ENCODE measurements at regions not wholly inside any gene's neighbourhood (a gene's known extent, or its start where the extent isn't known, plus 50 kb on each side); places are given as distances from the start of the nearest gene placed in this dataset.
"Not testable (repeated sequence)": the region's sequence is repeated elsewhere in the genome, so short reads cannot be mapped to it uniquely, and the experiment has no call there.

GRCh38 chr16:21487956-21488355, 111.4 kb upstream of the METTL9 start:
- not testable (repeated sequence) for DNase-seq

DNA sequence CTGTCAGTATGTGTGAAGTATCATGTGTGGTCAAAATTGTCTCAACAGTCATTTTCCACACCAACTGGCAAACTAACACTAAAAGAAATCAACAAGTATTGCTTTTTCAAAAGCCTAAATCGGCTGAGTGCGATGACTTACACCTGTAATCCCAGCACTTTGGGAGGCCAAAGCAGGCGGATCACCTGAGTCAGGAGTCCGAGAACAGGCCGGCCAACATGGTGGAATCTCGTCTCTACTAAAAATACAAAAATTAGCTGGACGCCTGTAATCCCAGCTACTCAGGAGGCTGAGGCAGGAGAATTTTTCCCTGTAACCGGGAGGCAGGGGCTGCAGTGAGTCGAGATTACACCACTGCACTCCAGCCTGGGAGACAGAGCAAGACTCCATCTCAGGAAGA, 100.3 kb upstream of the METTL9 start:
- not testable (repeated sequence) for DNase-seq

- peak; percentile 78 for DNase-seq
Observed at GRCh38 chr16:21501223-21501868, 98.0 kb upstream of the METTL9 start.

GRCh38 chr16:21501869-21502667, 97.3 kb upstream of the METTL9 start:
- peak; percentile 94 for DNase-seq

GRCh38 chr16:21503574-21503920, 95.8 kb upstream of the METTL9 start:
- not testable (repeated sequence) for DNase-seq

DNA sequence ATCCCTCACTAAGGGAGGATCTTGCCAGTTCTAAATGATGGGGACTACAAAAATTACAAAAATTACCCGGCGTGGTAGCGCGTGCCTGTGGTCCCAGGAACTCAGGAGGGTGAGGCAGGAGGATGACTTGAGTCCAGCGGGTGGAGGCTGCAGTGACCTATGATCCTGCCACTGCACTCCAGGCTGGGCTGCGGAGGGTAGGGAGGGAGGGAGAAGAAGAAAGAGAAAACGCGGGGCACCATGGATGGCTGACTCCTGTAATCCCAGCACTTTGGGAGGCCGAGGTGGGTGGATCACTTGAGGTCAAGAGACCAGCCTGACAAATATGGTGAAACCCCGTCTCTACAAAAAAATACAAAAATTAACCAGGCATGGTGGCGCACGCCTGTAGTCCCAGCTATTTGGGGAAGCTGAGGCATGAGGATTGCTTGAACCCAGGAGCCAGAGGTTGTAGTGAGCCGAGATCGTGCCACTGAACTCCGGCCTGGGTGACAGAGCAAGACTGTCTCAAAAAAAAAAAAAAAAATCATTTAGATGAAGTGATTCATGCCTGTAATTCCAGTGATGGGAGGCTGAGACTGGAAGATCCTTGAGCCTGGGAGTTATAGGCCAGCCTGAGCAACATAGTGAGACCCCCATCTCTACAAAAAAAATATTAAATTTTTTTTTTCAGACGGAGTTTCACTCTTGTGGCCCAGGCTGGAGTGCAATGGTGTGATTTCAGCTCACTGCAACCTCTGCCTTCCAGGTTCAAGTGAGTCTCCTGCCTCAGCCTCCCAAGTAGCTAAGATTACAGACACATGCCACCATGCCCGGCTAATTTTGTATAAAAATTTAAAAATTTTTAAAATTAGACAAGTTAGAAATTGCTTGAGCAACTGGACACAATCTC, 95.2 kb upstream of the METTL9 start:
- not testable (repeated sequence) for DNase-seq

DNA sequence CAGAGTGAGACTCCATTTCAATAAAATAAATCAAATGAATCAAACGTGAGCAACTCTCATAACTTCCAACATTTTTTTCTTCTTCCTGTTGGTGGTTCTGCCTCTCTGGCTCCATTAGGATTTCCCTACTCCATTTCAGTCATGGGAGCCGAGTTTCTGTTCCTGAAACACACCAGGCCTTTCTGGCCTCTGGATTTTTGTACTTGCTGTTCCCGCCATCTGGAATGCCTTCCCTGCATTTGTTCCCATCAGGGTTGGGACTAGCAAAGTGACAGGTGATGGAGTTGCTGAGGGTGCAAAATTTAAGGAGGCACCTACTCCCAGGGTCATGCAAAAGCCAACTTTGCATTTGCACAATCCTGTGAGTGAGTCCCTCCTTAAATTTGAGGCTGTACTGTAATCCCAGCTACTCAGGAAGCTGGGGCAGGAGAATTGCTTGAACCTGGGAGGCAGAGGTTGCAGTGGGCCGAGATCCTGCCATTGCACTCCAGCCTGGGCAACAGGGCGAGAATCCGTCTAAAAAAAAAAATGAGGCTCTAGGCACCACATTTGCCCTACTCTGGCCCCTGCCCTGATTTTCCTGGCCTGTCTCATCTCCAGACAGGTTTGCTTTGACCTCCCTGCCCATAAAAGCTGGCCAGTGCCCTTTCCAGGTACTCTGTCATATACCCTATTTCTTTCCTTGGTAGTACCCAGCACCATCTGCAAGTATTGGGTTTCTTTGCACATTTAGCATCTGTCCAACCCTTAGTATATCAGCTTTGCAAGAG, 93.4 kb upstream of the METTL9 start:
- not testable (repeated sequence) for DNase-seq

- peak; percentile 57 for DNase-seq
Observed at GRCh38 chr16:21506857-21507456, 92.4 kb upstream of the METTL9 start.

GRCh38 chr16:21507631-21508305, 91.6 kb upstream of the METTL9 start:
- DNase-seq: not testable (repeated sequence)

DNA sequence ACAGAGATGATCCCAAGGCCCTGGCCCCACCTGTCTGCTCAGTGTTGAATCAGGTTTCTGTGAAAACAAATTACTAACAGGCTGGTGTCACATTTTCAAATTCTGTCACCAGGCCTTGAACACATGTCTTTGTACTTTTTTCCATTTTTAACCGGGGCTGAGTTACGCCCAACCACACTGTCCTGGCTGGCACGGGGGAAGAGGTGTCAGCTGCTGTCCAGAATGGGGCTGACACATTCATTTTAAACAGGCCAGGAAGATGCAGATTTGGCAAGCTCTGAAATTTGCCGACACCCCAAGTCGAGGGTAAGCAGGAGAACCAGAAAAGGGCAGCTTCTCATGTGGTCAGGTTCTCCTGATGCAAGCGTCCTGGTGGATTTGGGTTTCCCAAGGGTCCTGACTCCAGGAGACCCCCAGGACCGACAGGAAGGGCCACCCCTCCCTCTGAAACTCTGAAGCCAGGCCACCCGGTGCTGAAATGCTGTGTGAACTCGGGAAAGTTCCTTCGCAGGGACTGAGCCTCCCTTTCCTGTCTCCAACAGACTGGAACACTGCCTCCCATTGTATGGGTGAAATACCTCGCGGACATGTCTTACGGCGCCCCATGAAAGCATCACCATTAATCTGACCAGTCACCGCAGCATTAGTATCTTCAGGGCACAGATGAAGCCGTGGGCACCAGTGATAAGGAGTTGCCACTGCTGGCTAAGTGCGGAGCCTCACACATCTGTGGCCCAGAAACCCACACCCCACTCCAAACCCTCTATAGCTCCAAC, 90.5 kb upstream of the METTL9 start:
- not testable (repeated sequence) for DNase-seq

- DNase-seq: not testable (repeated sequence)
Observed at GRCh38 chr16:21509437-21510086, 89.8 kb upstream of the METTL9 start.

GRCh38 chr16:21510869-21511255, 88.5 kb upstream of the METTL9 start:
- DNase-seq: not testable (repeated sequence)

DNA sequence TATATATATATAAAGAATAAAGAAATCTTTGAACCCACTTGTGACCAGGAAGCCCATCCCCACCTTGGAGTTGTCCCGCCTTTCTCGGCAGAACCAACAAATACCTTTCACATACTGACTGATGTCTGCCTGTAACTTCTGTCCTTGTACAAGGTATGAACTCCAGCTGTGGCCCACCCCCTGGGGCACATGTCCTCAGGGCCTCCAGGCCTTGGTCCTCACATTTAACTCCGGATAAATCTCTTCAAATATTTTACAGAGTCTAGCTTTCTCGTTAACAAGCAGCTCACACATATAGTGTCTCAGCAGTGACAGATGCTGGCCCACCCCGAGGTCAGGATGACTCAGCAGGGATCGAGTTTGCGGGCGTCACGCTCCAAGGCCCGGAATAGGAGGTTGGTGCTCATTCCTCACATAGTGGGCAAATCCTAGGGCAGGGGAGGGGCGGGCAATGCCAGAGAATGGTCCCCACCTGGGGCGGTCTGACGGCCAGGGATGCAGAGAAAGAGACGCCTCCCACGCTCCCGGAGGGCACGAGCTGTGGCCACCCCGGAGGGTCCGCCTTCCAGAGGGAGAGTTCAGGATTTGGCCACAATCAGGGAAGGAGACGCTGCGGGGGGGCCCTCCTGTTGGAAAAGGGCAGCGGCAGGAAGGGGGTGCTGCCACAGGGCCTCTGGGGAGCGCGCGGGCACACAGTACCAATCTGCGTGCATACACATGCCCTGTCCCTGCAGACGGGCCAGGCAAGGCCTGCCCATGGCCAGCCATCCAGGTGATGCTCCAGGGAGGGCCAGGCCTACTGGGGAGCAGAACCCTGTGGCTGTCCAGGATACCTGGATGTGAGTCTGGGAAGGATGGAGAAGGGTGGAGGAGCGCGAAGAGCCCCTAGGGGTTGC, 87.8 kb upstream of the METTL9 start:
- not testable (repeated sequence) for DNase-seq

DNA sequence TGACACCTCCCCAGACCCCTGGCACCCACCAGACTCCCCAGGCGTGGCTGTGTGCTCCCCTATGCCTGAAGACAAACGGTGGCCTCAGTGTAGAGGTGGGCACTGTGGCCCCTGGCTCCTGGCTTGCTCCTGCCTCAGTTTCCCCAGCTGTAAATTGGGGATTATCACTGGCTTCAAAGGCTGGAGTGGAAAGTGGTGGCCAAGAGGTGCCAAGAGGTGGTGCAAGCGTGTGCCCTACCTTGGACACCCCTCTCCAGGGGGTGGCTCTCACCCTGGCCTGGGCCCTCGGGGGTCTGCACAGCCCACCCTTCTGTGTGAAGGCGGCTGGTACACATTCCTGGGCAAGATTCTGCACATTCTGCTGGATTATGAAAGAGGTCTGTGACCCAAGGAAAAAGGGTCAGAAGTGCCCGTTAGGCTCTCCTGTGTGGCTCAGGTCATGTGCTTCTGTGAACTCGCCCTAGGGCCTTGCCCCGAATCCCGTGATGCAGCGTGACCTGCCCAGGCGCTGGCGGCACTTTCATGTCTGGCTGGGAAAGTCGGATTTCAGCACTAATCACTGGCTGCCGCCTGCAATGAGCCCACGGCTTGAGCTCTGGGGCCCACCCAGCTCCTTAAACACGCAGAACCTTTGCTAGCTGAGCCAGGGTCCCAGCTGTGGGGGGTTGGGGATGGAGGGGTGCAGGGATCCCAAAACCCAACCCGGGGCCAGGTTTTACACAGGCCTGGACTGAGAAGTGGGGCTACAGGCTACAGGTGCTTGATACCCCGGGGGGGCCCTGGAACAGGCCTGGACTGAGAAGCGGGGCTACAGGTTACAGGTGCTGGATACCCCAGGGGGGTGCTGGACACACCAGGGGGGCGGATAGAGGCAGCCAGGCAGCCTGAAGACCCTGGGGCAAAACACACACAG, 86.8 kb upstream of the METTL9 start:
- not testable (repeated sequence) for DNase-seq

DNA sequence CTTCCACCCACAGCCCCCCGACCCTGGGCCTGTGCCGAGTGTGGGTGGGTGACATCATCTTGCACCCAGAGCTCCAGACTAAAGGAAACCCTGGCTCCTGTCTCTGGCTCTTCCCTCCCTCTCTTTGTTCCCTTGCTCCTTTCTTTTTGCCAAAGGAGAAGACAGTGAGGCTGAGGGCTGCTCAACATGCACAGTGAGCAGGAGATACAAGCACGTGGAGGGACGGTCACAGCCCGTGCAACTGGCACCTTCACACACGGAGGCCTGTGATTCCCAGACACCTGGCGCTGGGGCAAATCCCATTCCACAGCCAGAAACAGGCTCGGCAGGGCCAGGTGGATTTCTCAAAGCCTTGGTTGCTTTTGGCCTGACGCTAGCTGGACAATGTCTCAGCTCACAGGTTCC, 86.0 kb upstream of the METTL9 start:
- not testable (repeated sequence) for DNase-seq

DNA sequence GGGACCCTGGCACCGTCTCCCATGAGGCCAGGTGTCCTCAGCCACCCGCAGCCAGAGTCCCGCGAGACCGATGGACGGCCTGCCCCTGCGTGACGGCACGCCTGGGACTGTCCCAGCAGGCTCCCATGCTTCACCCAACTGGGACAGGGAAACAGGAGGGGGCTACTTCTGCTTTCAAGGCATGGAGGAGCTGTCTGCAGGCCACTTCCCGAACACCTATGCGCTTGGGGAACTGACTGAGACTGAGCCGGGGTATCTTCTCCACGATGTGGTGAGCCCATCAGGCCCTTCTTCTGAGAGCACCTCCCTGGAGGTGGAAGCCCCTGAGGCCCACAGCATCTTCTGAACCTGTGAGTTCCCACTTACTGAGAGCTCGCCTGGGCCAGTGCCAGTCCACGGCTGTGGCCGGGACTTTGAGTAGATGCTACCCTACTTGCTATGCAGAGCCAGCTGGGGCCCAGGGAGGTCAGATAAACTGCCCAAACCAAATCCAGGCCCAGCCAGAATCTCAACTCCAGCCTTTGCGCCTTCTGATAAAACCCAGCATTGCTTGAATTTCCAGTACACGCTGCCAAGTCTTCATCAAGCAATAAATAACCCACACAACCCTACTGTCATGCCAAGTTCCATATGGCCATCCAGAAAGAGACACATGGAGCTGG, 85.4 kb upstream of the METTL9 start:
- not testable (repeated sequence) for DNase-seq

- DNase-seq: not testable (repeated sequence)
Observed at GRCh38 chr16:21514474-21514840, 84.9 kb upstream of the METTL9 start.
